Activated naive CD4-positive, alpha-beta T cell treated with anti-CD3 and anti-CD28 coated beads for 36 hours (primary cell): ENCODE measurements at regions not wholly inside any gene's neighbourhood (a gene's known extent, or its start where the extent isn't known, plus 50 kb on each side); places are given as distances from the start of the nearest gene placed in this dataset.

Experiments
- CTCF ChIA-PET: fragments of 350-600 bp; sonication (Branson Sonifier 250); formaldehyde crosslinking; loops from one replicate; lab custom pipeline; 2021; ENCODE audit warnings: antibody characterized with exemption; lab: Charles Lee
- DNase-seq: peaks from one replicate; pipeline ENCODE4 v3.0.0-alpha.2; 2020
- H3K27ac Mint-ChIP-seq: one replicate; pipeline ENCODE4 v1.8.0; 2021; ENCODE audit warnings: mild to moderate bottlenecking, mixed read lengths
- H3K27me3 Mint-ChIP-seq: one replicate; pipeline ENCODE4 v1.8.0; 2021; ENCODE audit warnings: low read depth, mixed read lengths
- H3K36me3 Mint-ChIP-seq: one replicate; pipeline ENCODE4 v1.8.0; 2021; ENCODE audit warnings: low read depth, mixed read lengths
- H3K4me1 Mint-ChIP-seq: one replicate; pipeline ENCODE4 v1.8.0; 2021; ENCODE audit warnings: low read depth, mixed read lengths
- H3K4me3 Mint-ChIP-seq: one replicate; pipeline ENCODE4 v1.8.0; 2021; ENCODE audit warnings: mild to moderate bottlenecking, moderate library complexity, mixed read lengths
- H3K9me3 Mint-ChIP-seq: one replicate; pipeline ENCODE4 v1.8.0; 2021; ENCODE audit warnings: mixed read lengths
- intact Hi-C: fragments of 100-400 bp; cut with micrococcal nuclease; formaldehyde crosslinking; loops from one replicate; pipeline ENCODE4 v1.15.1; 2023

DNA sequence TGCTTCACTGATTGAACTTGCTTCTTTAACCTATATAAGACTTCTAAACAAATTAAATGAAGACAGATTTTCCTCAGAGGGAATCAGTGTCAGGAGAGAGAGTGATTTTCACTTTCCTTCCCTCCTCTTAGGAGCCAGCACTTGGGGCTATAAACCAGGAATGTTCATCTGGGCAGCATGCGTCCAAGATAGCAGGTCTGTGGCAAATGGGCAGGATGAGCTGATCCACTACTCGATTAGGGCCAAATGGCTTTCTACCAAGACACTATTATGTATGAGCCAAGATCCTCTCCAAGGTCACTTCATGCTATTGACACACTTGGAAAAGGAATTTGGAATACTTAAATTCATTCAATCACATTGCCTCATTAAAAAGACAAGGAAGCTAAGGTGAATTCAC is 203.9 kb upstream of the GRID2 start:
- Mint-ChIP-seq H3K27ac (no peak overlapping the region), H3K27me3 (no peaks in the 10 kb centered on the region), H3K9me3 (peaks cover 8% of the 10 kb centered on the region), H3K4me1 (no peaks in the 10 kb centered on the region), H3K4me3 (no peak overlapping the region), H3K36me3 (no peaks in the 10 kb centered on the region)
- no peak for DNase-seq
- intact Hi-C loops = no loop called here
- CTCF ChIA-PET = no interaction called here

DNA sequence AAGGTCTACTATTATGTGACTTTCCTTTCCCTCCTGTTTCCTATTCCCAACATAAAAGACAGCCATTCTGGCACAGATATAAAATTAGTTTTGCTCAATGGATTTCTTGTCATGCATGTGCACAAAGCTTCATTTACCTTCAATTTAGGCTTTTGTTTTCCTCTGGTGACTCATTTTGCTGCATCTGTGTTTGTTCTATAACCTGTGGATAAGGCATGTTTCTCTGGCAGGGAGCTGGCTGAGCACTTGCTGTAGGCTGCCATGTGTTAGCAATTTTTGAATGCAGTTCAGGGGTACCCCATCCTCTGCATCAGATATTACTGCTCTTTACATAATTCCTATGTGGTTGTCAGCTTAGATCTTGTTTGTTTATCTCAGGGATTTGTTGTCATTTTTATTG is 202.8 kb upstream of the GRID2 start:
- Mint-ChIP-seq H3K9me3 (peaks cover 8% of the 10 kb centered on the region), H3K27ac (no peak overlapping the region), H3K4me1 (no peaks in the 10 kb centered on the region), H3K4me3 (no peak overlapping the region), H3K36me3 (no peaks in the 10 kb centered on the region), H3K27me3 (no peaks in the 10 kb centered on the region)
- CTCF ChIA-PET = no interaction called here
- intact Hi-C loops = no loop called here
- no peak for DNase-seq

DNA sequence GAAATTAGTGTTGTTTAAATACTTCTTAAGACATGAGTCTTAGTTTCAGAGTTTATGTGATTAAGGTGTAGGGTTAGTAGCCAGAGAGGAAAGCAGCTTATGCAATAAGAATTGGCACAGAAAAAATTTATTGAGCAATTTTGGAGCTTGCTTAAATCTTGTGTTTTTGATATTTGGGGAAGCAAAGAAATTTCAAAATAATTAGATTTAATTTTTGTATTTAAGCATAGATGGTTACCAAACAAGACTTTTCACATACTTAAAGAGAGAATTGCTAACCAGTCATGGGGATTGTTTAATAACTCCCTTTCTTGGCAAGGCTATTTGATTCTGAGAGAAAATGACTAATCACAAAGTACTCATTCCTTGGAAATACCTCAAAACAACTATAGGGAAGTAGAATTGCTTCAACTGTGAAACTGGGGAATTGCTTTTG is 202.0 kb upstream of the GRID2 start:
- Mint-ChIP-seq H3K27ac (no peak overlapping the region), H3K4me1 (no peaks in the 10 kb centered on the region), H3K4me3 (no peak overlapping the region), H3K27me3 (no peaks in the 10 kb centered on the region), H3K36me3 (no peaks in the 10 kb centered on the region), H3K9me3 (peaks cover 8% of the 10 kb centered on the region)
- CTCF ChIA-PET = no interaction called here
- DNase-seq = no peak
- intact Hi-C loops = no loop called here

DNA sequence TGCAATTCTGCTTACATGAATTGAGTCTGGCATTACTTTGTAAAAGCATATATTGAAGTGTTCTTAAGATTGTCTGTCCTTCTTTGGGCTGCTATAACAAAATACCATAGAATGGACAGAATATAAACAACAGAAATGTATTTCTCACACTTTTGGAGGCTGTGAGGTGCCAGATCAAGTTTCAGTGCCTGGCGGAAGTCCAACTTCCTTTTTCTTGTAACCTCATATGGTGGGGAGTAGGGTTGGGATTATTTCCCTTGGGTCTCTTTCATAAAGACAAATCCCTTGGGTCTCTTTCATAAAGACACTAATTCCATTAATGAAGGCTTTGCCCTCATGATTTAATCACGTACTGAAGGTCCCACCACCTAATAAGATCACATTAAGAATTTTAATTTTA is 199.3 kb upstream of the GRID2 start:
- Mint-ChIP-seq H3K27me3 (no peaks in the 10 kb centered on the region), H3K36me3 (no peaks in the 10 kb centered on the region), H3K4me3 (no peak overlapping the region), H3K9me3 (peaks cover 6% of the 10 kb centered on the region), H3K4me1 (no peaks in the 10 kb centered on the region), H3K27ac (no peak overlapping the region)
- DNase-seq = no peak
- intact Hi-C loops = no loop called here
- CTCF ChIA-PET = no interaction called here

DNA sequence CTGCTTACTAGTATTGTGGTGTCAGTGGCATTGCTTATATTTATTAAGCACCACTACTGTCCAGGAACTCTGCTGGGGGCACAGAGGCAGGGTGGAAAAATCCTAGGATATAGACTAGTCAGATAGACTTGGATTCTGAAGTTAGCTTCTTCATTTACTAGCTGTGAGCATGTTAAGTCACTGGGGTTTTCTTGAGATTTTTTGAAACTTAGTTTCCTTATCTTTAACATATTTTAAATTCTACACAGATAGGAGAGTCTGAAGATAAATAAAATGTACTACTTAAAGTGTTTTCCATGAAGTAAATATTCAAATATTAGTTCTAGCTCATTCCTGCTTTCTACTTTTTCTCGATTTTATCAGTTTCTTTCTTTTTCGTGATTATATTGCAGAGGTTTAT is 196.9 kb upstream of the GRID2 start:
- Mint-ChIP-seq H3K36me3 (no peaks in the 10 kb centered on the region), H3K4me3 (no peak overlapping the region), H3K9me3 (peaks cover 4% of the 10 kb centered on the region), H3K4me1 (no peaks in the 10 kb centered on the region), H3K27me3 (no peaks in the 10 kb centered on the region), H3K27ac (no peak overlapping the region)
- intact Hi-C loops = no loop called here
- DNase-seq = no peak
- CTCF ChIA-PET = no interaction called here

DNA sequence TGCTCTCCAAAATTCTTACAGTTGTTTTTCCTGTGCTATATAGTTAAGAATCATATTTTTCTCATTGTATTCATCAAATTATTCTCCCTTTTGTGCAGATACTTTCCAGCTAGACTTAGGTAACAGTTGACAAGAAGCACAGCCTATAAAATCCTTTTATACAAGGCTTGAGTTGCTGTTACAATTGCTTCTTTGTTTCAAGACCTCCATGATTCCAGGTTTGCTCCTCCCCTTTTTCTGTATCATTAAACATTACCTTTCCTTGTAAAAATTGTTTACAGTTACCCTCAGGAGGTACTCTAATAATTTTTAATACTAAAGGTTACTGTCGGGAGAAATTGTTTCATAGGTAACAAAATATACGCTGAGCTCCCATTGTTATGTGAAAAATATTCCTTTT is 192.3 kb upstream of the GRID2 start:
- Mint-ChIP-seq H3K9me3 (no peaks in the 10 kb centered on the region), H3K27ac (no peak overlapping the region), H3K4me3 (no peak overlapping the region), H3K4me1 (no peaks in the 10 kb centered on the region), H3K27me3 (no peaks in the 10 kb centered on the region), H3K36me3 (no peaks in the 10 kb centered on the region)
- intact Hi-C loops = no loop called here
- CTCF ChIA-PET = no interaction called here
- DNase-seq = no peak

DNA sequence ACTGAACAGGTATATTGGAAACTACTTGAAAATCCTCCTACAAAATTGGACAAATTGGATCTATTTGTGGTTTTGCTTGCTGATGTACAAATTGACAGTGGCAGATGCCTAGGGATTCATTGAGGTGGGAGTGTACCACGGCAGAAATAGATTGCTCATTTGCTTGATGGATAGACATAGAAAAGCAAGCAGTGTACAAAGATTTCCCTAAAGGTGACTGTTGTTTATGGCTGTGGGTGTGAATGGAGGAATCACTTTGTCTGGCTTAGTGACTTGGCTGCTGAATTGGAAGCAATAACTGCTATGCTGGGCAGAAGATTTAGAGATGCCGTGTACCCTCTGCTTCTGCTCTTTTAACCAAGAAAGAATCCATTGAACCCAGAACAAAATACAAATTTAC is 191.0 kb upstream of the GRID2 start:
- CTCF ChIA-PET = no interaction called here
- H3K27ac Mint-ChIP-seq = no peak overlapping the region
- no peaks in the 10 kb centered on the region for H3K4me1 Mint-ChIP-seq
- H3K27me3 Mint-ChIP-seq = no peaks in the 10 kb centered on the region
- H3K36me3 Mint-ChIP-seq = no peaks in the 10 kb centered on the region
- H3K4me3 Mint-ChIP-seq = no peak overlapping the region
- H3K9me3 Mint-ChIP-seq = peaks cover 6% of the 10 kb centered on the region
- intact Hi-C loops = no loop called here
- DNase-seq = no peak

DNA sequence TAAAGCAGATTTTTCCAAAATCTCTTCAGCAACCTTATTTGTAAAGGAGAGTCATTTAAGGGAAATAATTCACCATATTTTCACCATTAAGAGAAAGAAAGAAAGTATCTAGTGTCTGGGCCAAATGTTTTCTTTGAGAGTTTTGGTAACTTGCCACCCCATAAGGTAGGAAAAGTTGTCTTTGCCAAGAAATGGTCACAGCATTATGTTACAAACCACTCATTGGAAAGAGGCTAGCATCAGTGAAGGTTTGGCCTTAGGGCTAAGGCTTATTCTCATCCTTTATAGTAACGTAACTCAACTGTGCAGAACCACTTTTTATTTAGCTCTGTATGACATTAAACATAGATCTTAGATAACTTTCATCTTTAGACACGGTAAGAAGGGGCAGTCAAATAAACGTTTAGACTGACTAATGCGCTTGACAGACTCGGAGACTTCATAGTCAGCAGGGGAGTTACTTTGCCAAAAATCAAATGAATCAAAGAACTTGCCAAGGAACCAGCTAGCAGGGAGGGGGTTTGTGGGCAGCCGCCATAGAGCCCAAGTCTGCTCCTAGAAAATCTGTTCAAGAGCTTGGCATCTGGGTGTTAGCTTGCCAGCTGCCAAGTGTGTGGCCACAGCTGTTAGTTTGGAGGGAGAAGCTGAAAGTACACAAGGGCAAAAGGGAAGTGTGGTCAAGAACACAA is 182.8 kb upstream of the GRID2 start:
- Mint-ChIP-seq H3K4me1 (no peaks in the 10 kb centered on the region), H3K27me3 (no peaks in the 10 kb centered on the region), H3K9me3 (peaks cover 11% of the 10 kb centered on the region), H3K27ac (no peak overlapping the region), H3K36me3 (no peaks in the 10 kb centered on the region), H3K4me3 (no peak overlapping the region)
- no peak for DNase-seq
- CTCF ChIA-PET = no interaction called here
- intact Hi-C loops = no loop called here

DNA sequence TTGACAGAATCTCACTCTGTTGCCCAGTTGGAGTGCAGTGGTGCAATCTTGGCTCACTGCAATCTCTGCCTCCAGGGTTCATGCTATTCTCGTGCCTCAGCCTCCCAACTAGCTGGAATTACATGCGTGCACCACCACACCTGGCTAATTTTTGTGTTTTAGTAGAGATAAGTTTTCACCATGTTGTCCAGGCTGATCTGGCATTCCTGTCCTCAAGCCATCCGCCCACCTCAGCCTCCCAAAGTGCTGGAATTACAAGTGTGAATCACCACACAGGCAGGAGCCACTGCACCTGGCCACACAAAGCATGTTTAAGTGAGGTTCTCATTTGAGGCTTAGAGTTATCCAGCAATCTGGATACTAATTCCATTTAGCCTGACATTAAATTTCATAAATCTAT is 180.9 kb upstream of the GRID2 start:
- H3K36me3 Mint-ChIP-seq = no peaks in the 10 kb centered on the region
- no peak overlapping the region for H3K4me3 Mint-ChIP-seq
- CTCF ChIA-PET = no interaction called here
- H3K9me3 Mint-ChIP-seq = peaks cover 10% of the 10 kb centered on the region
- H3K27me3 Mint-ChIP-seq = no peaks in the 10 kb centered on the region
- no peak overlapping the region for H3K27ac Mint-ChIP-seq
- no peaks in the 10 kb centered on the region for H3K4me1 Mint-ChIP-seq
- no peak for DNase-seq
- intact Hi-C loops = no loop called here

DNA sequence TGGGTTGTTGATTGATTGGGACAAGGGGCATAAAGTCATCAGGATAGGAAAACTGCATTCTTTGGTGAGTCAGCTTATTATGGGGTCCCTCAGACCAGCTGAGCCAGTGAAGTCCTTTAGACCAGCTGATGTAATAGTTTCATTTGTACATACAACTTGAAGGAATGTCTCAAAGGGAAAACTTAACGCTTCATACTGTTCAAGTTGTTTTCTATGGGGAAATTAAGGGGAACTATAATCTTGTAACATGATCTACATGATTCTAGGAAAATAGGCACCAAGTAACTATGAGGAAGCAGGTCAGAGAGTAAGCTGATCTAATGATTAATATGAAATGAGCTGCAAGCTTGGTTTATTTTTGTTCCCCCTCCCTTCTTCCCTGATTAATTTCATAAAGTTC is 175.1 kb upstream of the GRID2 start:
- Mint-ChIP-seq H3K36me3 (no peaks in the 10 kb centered on the region), H3K27ac (no peak overlapping the region), H3K4me1 (no peaks in the 10 kb centered on the region), H3K9me3 (peaks cover 18% of the 10 kb centered on the region), H3K4me3 (no peak overlapping the region), H3K27me3 (no peaks in the 10 kb centered on the region)
- DNase-seq = no peak
- CTCF ChIA-PET = no interaction called here
- intact Hi-C loops = no loop called here

DNA sequence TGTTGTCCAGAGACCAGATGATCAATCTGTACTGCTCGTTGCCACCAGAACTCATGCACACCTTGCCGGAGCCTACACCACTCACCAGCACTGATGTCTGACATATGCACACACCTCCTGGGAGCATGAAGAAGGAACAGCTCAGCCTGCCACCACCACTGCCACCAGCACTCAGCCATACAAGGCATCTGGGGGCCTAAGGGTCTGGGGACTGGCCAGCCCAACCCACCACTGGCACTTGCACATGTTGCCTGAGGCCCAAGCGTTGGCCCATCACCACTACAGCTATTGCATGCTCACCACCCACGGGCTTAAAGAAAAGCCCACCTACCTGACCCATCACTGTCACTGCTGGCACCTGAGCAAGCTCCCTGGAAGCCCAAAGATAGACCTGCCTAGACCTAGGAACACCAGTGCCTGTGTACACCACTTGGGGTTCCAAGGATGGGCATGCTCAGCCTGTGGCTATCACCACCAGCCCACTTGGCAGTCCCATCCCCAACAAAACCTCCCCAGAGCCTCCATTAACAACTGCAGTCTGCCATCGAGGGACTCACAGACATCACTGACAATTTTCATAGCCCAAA is 174.3 kb upstream of the GRID2 start:
- Mint-ChIP-seq H3K27ac (no peak overlapping the region), H3K9me3 (peaks cover 18% of the 10 kb centered on the region), H3K36me3 (no peaks in the 10 kb centered on the region), H3K4me1 (no peaks in the 10 kb centered on the region), H3K4me3 (no peak overlapping the region), H3K27me3 (no peaks in the 10 kb centered on the region)
- intact Hi-C loops = no loop called here
- CTCF ChIA-PET = no interaction called here
- no peak for DNase-seq

DNA sequence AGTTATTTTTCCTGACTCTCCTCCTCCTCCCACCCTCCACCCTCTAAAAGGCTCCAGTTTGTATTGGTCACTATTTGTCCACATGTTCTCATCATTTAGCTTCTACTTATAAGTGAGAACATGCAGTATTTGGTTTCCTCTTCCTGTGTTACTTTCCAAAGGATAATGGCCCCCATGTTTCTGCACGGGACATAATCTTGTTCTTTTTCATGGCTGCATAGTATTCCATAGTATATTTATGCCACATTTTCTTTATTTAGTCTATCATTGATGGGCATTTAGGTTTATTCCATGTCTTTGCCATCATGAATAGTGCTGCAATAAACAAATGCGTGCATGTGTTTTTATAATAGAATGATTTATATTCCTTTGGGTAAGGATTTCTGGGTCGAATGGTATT is 167.3 kb upstream of the GRID2 start:
- Mint-ChIP-seq H3K27me3 (no peaks in the 10 kb centered on the region), H3K4me3 (no peak overlapping the region)
- CTCF ChIA-PET = no interaction called here

DNA sequence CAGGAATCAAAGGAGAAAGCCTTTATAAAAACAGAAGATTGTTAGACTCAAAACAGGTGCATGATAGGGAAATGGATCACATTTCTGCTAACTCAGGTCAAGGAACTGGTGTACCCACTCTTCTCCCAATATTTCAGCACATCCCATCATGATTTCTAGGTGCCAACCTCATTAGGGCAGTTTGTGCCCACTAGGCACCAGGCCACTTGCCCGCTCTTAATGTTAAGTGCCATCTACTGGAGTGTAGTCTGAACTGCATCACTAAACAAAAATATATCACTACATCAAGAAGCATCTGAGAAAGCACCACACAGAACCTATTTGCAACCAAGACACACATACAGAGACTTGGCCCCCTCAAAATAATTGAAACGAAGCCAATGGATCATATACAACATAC is 140.4 kb upstream of the GRID2 start:
- intact Hi-C loops = loop anchor here (10.0 kb wide), 1 partner anchor 1749 kb away; no protein-coding TSS in a partner anchor
- no peak overlapping the region for H3K27ac Mint-ChIP-seq
- H3K9me3 Mint-ChIP-seq = peaks cover 17% of the 10 kb centered on the region

More for the DNA sequence above, 167.3 kb upstream of the GRID2 start:
- H3K36me3 Mint-ChIP-seq = no peaks in the 10 kb centered on the region
- intact Hi-C loops = no loop called here
- DNase-seq = no peak
- peaks cover 9% of the 10 kb centered on the region for H3K9me3 Mint-ChIP-seq
- no peaks in the 10 kb centered on the region for H3K4me1 Mint-ChIP-seq
- H3K27ac Mint-ChIP-seq = no peak overlapping the region

More for the DNA sequence above, 140.4 kb upstream of the GRID2 start:
- Mint-ChIP-seq H3K27me3 (no peaks in the 10 kb centered on the region), H3K4me3 (no peak overlapping the region), H3K36me3 (peaks cover 2% of the 10 kb centered on the region), H3K4me1 (no peaks in the 10 kb centered on the region)
- no peak for DNase-seq
- CTCF ChIA-PET = no interaction called here
